ENCODE measurements at regions not wholly inside any gene's neighbourhood (a gene's known extent, or its start where the extent isn't known, plus 50 kb on each side); places are given as distances from the start of the nearest gene placed in this dataset.

GRCh38 chr4:114497116-114497515 is 101.5 kb upstream of the UGT8 start:
- TF ChIP-seq CTCF (conservative IDR thresholded peaks at IDR 0.05) = no peak
- TF ChIP-seq EZH2 (IDR thresholded peaks at IDR 0.05; ENCODE audit: low read depth) = no peak

Data from PC-9 (cell line).